ENCODE measurements at regions not wholly inside any gene's neighbourhood (a gene's known extent, or its start where the extent isn't known, plus 50 kb on each side); places are given as distances from the start of the nearest gene placed in this dataset.

DNA sequence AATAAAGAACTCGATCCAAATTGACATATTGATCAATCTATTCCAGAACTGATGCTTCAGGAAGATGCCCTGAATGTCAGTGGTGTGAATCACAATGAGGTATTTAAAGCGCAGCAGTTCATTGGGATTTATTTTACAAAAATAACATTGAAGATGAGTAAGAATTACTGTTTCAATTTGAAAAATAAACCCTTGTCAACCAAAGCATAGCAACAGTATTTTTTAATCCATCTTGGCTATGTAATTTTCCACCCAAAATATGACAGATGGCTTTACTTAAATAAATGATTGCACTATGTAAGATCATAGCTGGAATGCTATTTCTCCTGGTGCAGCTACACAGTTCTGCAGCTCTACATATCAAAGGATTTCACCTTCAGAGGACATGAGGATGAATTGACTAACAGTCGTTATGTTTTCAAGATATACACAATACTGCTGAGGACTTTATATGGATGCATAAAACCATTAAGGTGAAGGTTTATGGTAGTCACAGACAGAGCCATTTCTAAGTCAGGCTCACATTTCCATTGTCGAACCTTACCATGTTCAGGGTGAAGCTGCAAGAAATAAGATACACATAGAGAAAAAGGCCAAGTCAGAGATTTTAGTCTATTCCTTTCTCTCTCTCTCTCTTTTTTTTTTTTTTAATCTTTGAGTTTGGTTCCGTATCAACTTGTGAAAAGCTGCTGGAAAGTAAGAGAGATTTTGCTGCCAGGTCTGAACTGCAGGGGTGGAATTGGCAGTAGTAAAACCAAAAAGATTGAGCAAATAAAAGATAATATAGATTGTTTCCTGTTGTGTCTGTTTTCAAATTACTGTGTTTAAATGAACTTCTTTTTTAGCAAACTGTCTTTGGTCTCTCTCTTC lies 398.0 kb upstream of the CDH20 start:
- Histone ChIP-seq H3K4me1 (ENCODE audit: control insufficient read depth, insufficient read depth, low read length) (no peaks in the 10 kb centered on the region), H3K27me3 (ENCODE audit: control insufficient read depth, insufficient read depth, low read length) (no peaks in the 10 kb centered on the region), H3K27ac (ENCODE audit: low read length) (no peak overlapping the region), H3K9me3 (replicated peaks; ENCODE audit: control insufficient read depth, low read depth, low read length) (no peaks in the 10 kb centered on the region), H3K4me3 (ENCODE audit: low read length) (no peak overlapping the region), H3K36me3 (ENCODE audit: control insufficient read depth, insufficient read depth, low read length) (no peaks in the 10 kb centered on the region)
- peak; percentile 78 for DNase-seq
- WGBS (ENCODE audit: insufficient coverage), result no CpG with 5 or more reads among the region's 5 CpGs

DNA sequence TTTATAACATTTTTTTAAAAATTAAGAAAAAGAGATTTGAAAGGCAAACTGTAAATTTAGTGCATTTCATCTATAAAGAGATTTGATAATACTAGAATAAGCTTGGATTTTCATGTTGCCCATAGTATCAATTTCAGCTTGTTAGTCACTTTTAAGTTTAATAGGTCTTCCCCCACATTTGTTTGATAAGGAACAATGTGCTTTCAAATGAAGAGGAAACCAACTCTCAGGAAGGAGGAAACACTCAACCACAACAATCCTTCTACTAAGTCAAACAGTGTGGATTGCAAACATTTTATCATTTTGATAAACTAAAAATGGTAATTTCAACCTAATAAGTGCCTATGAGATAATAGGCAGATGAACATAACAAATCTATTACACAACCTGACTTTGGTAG lies 397.1 kb upstream of the CDH20 start:
- no peak overlapping the region for H3K27ac ChIP-seq (ENCODE audit: low read length)
- H3K9me3 ChIP-seq (replicated peaks; ENCODE audit: control insufficient read depth, low read depth, low read length), result no peaks in the 10 kb centered on the region
- DNase-seq, result no peak
- H3K36me3 ChIP-seq (ENCODE audit: control insufficient read depth, insufficient read depth, low read length), result no peaks in the 10 kb centered on the region
- no peaks in the 10 kb centered on the region for H3K4me1 ChIP-seq (ENCODE audit: control insufficient read depth, insufficient read depth, low read length)
- no peak overlapping the region for H3K4me3 ChIP-seq (ENCODE audit: low read length)
- no peaks in the 10 kb centered on the region for H3K27me3 ChIP-seq (ENCODE audit: control insufficient read depth, insufficient read depth, low read length)

- H3K9me3 ChIP-seq (replicated peaks; ENCODE audit: control insufficient read depth, low read depth, low read length), result no peaks in the 10 kb centered on the region
- no peak overlapping the region for H3K4me3 ChIP-seq (ENCODE audit: low read length)
- no peak for DNase-seq
- 90% methylated on average over 3 of the region's 6 CpGs for WGBS (ENCODE audit: insufficient coverage)
- H3K27ac ChIP-seq (ENCODE audit: low read length), result no peak overlapping the region
- H3K36me3 ChIP-seq (ENCODE audit: control insufficient read depth, insufficient read depth, low read length), result no peaks in the 10 kb centered on the region
- H3K4me1 ChIP-seq (ENCODE audit: control insufficient read depth, insufficient read depth, low read length), result no peaks in the 10 kb centered on the region
- H3K27me3 ChIP-seq (ENCODE audit: control insufficient read depth, insufficient read depth, low read length), result no peaks in the 10 kb centered on the region
These were observed 389.9 kb upstream of the CDH20 start for GRCh38 chr18:60943297-60943696.

DNA sequence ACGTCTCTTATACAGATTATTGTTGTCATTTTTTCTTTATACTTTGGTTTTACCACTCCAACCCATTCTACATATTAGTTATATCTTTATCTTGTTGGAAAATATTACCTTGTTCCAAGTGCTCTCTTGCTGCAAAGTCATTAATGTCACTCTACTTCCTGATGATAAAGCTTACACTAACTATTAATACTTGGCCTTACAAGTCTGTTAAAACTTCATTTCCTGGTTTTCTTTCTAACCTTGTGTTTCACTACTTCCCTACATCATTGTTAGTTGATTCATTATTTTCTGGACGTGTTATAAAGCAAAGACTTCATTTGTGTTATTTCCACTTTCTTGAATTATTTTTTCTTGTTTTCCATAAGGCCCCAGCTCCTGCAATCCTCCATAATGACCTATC lies 382.6 kb upstream of the CDH20 start:
- DNase-seq, result no peak
- no peaks in the 10 kb centered on the region for H3K27me3 ChIP-seq (ENCODE audit: control insufficient read depth, insufficient read depth, low read length)
- H3K9me3 ChIP-seq (replicated peaks; ENCODE audit: control insufficient read depth, low read depth, low read length), result no peaks in the 10 kb centered on the region
- no peak overlapping the region for H3K27ac ChIP-seq (ENCODE audit: low read length)
- H3K4me3 ChIP-seq (ENCODE audit: low read length), result no peak overlapping the region
- H3K4me1 ChIP-seq (ENCODE audit: control insufficient read depth, insufficient read depth, low read length), result no peaks in the 10 kb centered on the region
- no peaks in the 10 kb centered on the region for H3K36me3 ChIP-seq (ENCODE audit: control insufficient read depth, insufficient read depth, low read length)
- no CpG with 5 or more reads among the region's 2 CpGs for whole genome bisulfite sequencing (ENCODE audit: insufficient coverage)

- WGBS (ENCODE audit: insufficient coverage), result no CpG with 5 or more reads among the region's 2 CpGs
These were observed 382.1 kb upstream of the CDH20 start for GRCh38 chr18:60951091-60951490.

GRCh38 chr18:60962625-60963024 lies 370.6 kb upstream of the CDH20 start:
- no peaks in the 10 kb centered on the region for H3K9me3 ChIP-seq (replicated peaks; ENCODE audit: control insufficient read depth, low read depth, low read length)
- H3K36me3 ChIP-seq (ENCODE audit: control insufficient read depth, insufficient read depth, low read length), result no peaks in the 10 kb centered on the region
- H3K4me3 ChIP-seq (ENCODE audit: low read length), result no peak overlapping the region
- H3K27ac ChIP-seq (ENCODE audit: low read length), result no peak overlapping the region
- H3K4me1 ChIP-seq (ENCODE audit: control insufficient read depth, insufficient read depth, low read length), result no peaks in the 10 kb centered on the region
- WGBS (ENCODE audit: insufficient coverage), result no CpG with 5 or more reads among the region's 2 CpGs
- DNase-seq, result no peak
- no peaks in the 10 kb centered on the region for H3K27me3 ChIP-seq (ENCODE audit: control insufficient read depth, insufficient read depth, low read length)

More at GRCh38 chr18:60951091-60951490, 382.1 kb upstream of the CDH20 start:
- H3K9me3 ChIP-seq (replicated peaks; ENCODE audit: control insufficient read depth, low read depth, low read length), result no peaks in the 10 kb centered on the region
- H3K4me1 ChIP-seq (ENCODE audit: control insufficient read depth, insufficient read depth, low read length), result no peaks in the 10 kb centered on the region
- no peak for DNase-seq
- no peak overlapping the region for H3K27ac ChIP-seq (ENCODE audit: low read length)
- H3K27me3 ChIP-seq (ENCODE audit: control insufficient read depth, insufficient read depth, low read length), result no peaks in the 10 kb centered on the region
- H3K4me3 ChIP-seq (ENCODE audit: low read length), result no peak overlapping the region
- no peaks in the 10 kb centered on the region for H3K36me3 ChIP-seq (ENCODE audit: control insufficient read depth, insufficient read depth, low read length)

DNA sequence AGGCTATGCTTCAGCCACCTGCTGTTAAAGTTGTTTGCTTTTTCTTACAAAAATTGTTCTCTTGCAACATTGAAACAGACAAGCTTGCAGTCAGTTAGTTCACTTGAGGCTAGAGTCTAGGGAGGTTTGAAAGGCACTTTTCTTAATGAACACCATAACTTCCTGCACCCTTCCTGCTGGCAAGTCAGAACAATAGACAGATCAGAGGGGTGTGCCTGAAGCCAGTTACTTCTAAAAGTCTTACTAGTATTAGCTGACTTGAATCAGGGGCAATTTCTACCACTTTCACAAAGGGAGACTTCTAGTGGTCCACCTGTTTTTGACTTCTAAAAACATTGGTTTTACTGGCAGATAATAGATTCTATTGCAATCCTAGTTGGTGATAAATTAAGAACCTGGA lies 367.4 kb upstream of the CDH20 start:
- H3K9me3 ChIP-seq (replicated peaks; ENCODE audit: control insufficient read depth, low read depth, low read length), result no peaks in the 10 kb centered on the region

GRCh38 chr18:60966876-60967275 lies 366.4 kb upstream of the CDH20 start:
- H3K36me3 ChIP-seq (ENCODE audit: control insufficient read depth, insufficient read depth, low read length), result no peaks in the 10 kb centered on the region
- no peak overlapping the region for H3K4me3 ChIP-seq (ENCODE audit: low read length)
- peak; percentile 13 for DNase-seq
- no peaks in the 10 kb centered on the region for H3K27me3 ChIP-seq (ENCODE audit: control insufficient read depth, insufficient read depth, low read length)
- no peaks in the 10 kb centered on the region for H3K4me1 ChIP-seq (ENCODE audit: control insufficient read depth, insufficient read depth, low read length)
- no peak overlapping the region for H3K27ac ChIP-seq (ENCODE audit: low read length)
- WGBS (ENCODE audit: insufficient coverage), result no CpG with 5 or more reads among the region's 2 CpGs
- H3K9me3 ChIP-seq (replicated peaks; ENCODE audit: control insufficient read depth, low read depth, low read length), result no peaks in the 10 kb centered on the region

More for the DNA sequence above, 367.4 kb upstream of the CDH20 start:
- no peak overlapping the region for H3K4me3 ChIP-seq (ENCODE audit: low read length)
- H3K27me3 ChIP-seq (ENCODE audit: control insufficient read depth, insufficient read depth, low read length), result no peaks in the 10 kb centered on the region
- H3K36me3 ChIP-seq (ENCODE audit: control insufficient read depth, insufficient read depth, low read length), result no peaks in the 10 kb centered on the region
- no peaks in the 10 kb centered on the region for H3K4me1 ChIP-seq (ENCODE audit: control insufficient read depth, insufficient read depth, low read length)
- no peak overlapping the region for H3K27ac ChIP-seq (ENCODE audit: low read length)
- DNase-seq, result no peak

DNA sequence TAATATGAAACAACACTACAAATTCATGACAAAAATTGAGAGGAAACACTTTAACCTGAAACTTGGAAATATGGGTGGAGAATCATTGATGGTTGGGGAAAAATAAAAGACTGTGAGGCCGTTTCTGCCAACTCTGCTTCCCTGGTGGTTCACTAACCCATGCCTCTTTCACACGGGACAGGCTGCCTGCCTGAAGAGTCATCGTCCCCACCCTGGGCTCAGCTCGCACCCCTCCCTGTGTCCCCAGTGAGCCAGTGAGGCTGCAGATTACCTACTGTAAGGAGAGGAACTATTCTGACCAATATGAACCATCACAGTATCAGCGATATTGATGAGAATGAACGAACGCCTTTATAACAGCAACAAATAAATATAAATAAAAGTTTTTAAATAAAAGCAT lies 357.8 kb upstream of the CDH20 start:
- 73% methylated on average over 3 of the region's 7 CpGs for WGBS (ENCODE audit: insufficient coverage)
- no peaks in the 10 kb centered on the region for H3K27me3 ChIP-seq (ENCODE audit: control insufficient read depth, insufficient read depth, low read length)
- H3K36me3 ChIP-seq (ENCODE audit: control insufficient read depth, insufficient read depth, low read length), result no peaks in the 10 kb centered on the region
- DNase-seq, result no peak
- H3K4me1 ChIP-seq (ENCODE audit: control insufficient read depth, insufficient read depth, low read length), result no peaks in the 10 kb centered on the region
- H3K4me3 ChIP-seq (ENCODE audit: low read length), result no peak overlapping the region
- no peaks in the 10 kb centered on the region for H3K9me3 ChIP-seq (replicated peaks; ENCODE audit: control insufficient read depth, low read depth, low read length)
- H3K27ac ChIP-seq (ENCODE audit: low read length), result no peak overlapping the region

- 83% methylated on average over 1 of the region's 3 CpGs for WGBS (ENCODE audit: insufficient coverage)
- H3K9me3 ChIP-seq (replicated peaks; ENCODE audit: control insufficient read depth, low read depth, low read length), result no peaks in the 10 kb centered on the region
- no peaks in the 10 kb centered on the region for H3K27me3 ChIP-seq (ENCODE audit: control insufficient read depth, insufficient read depth, low read length)
- no peak for DNase-seq
- H3K27ac ChIP-seq (ENCODE audit: low read length), result no peak overlapping the region
- no peaks in the 10 kb centered on the region for H3K4me1 ChIP-seq (ENCODE audit: control insufficient read depth, insufficient read depth, low read length)
- H3K4me3 ChIP-seq (ENCODE audit: low read length), result no peak overlapping the region
- H3K36me3 ChIP-seq (ENCODE audit: control insufficient read depth, insufficient read depth, low read length), result no peaks in the 10 kb centered on the region
These were observed 356.3 kb upstream of the CDH20 start for GRCh38 chr18:60976976-60977375.

DNA sequence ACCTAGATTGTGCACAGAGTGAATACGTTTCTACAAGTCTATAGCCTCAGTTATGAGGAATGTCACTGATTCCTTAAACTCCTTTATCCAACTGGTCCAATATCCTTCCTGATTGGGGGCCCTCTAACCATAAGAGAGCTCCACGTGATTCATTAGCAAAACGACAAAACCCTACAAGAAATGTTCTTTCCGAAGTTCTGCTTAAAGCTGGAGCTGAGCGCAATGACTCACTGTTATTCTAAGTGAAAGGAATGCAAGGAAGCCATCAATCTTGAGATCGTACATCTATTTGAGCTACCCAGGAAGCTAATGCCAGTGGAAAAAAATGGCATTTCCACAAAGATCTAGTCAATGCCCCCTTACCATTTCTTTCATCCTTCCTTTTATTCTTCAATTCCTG lies 354.9 kb upstream of the CDH20 start:
- DNase-seq, result no peak
- H3K4me1 ChIP-seq (ENCODE audit: control insufficient read depth, insufficient read depth, low read length), result no peaks in the 10 kb centered on the region
- H3K27ac ChIP-seq (ENCODE audit: low read length), result no peak overlapping the region
- no peaks in the 10 kb centered on the region for H3K36me3 ChIP-seq (ENCODE audit: control insufficient read depth, insufficient read depth, low read length)
- no peaks in the 10 kb centered on the region for H3K27me3 ChIP-seq (ENCODE audit: control insufficient read depth, insufficient read depth, low read length)
- 76% methylated on average over 4 of the region's 6 CpGs for WGBS (ENCODE audit: insufficient coverage)
- no peaks in the 10 kb centered on the region for H3K9me3 ChIP-seq (replicated peaks; ENCODE audit: control insufficient read depth, low read depth, low read length)
- no peak overlapping the region for H3K4me3 ChIP-seq (ENCODE audit: low read length)

Measured in muscle of leg (tissue), 3 donors.